GM21515 (cell line): ENCODE measurements at regions not wholly inside any gene's neighbourhood (a gene's known extent, or its start where the extent isn't known, plus 50 kb on each side); places are given as distances from the start of the nearest gene placed in this dataset.

Source experiments
- ATAC-seq: cut with Tn5 transposase; IDR thresholded peaks from one replicate; pipeline ENCODE4 v1.9.1; 2021; ENCODE audit not compliant: unreplicated experiment

- ATAC-seq = no peak
Observed at GRCh38 chr20:19923762-19924161, 93.4 kb upstream of the NAA20 start.

GRCh38 chr20:19924255-19924654 lies 92.9 kb upstream of the NAA20 start:
- no peak for ATAC-seq

GRCh38 chr20:19926591-19926990 lies 90.6 kb upstream of the NAA20 start:
- ATAC-seq = no peak

GRCh38 chr20:19928328-19929011 lies 88.7 kb upstream of the NAA20 start:
- no peak for ATAC-seq

GRCh38 chr20:19929012-19929360 lies 88.2 kb upstream of the NAA20 start:
- no peak for ATAC-seq

GRCh38 chr20:19929481-19930145 lies 87.5 kb upstream of the NAA20 start:
- no peak for ATAC-seq

GRCh38 chr20:19930426-19930825 lies 86.7 kb upstream of the NAA20 start:
- no peak for ATAC-seq

GRCh38 chr20:19932170-19932667 lies 84.9 kb upstream of the NAA20 start:
- ATAC-seq = no peak

GRCh38 chr20:19934792-19935491 lies 82.2 kb upstream of the NAA20 start:
- no peak for ATAC-seq

GRCh38 chr20:19935842-19936241 lies 81.3 kb upstream of the NAA20 start:
- ATAC-seq = no peak

- no peak for ATAC-seq
Observed at GRCh38 chr20:19936466-19937200, 80.5 kb upstream of the NAA20 start.

- ATAC-seq = peak; percentile 23
Observed at GRCh38 chr20:19937218-19937617, 79.9 kb upstream of the NAA20 start.

- peak; percentile 78 for ATAC-seq
Observed at GRCh38 chr20:19937651-19938420, 79.3 kb upstream of the NAA20 start.

- ATAC-seq = no peak
Observed at GRCh38 chr20:19938421-19939090, 78.6 kb upstream of the NAA20 start.

- ATAC-seq = no peak
Observed at GRCh38 chr20:19940988-19941460, 76.1 kb upstream of the NAA20 start.

GRCh38 chr20:19942611-19943010 lies 74.6 kb upstream of the NAA20 start:
- no peak for ATAC-seq

- ATAC-seq = no peak
Observed at GRCh38 chr20:19943061-19943521, 74.1 kb upstream of the NAA20 start.

- no peak for ATAC-seq
Observed at GRCh38 chr20:19944772-19945459, 72.2 kb upstream of the NAA20 start.
